Umbilical cord (tissue), 1 donor: ENCODE measurements at regions not wholly inside any gene's neighbourhood (a gene's known extent, or its start where the extent isn't known, plus 50 kb on each side); places are given as distances from the start of the nearest gene placed in this dataset.
"Not testable (repeated sequence)": the region's sequence is repeated elsewhere in the genome, so short reads cannot be mapped to it uniquely, and the experiment has no call there.

Experiments
- DNase-seq: peaks from one replicate; pipeline ENCODE4 v3.0.0-alpha.2; 2015; ENCODE audit warnings: low spot score

- not testable (repeated sequence) for DNase-seq
Measured at GRCh38 chr9:63450836-63451235, 1834.2 kb downstream of the FOXD4L5 start.

GRCh38 chr9:63425123-63425522, 1859.9 kb downstream of the FOXD4L5 start:
- DNase-seq: not testable (repeated sequence)

DNA sequence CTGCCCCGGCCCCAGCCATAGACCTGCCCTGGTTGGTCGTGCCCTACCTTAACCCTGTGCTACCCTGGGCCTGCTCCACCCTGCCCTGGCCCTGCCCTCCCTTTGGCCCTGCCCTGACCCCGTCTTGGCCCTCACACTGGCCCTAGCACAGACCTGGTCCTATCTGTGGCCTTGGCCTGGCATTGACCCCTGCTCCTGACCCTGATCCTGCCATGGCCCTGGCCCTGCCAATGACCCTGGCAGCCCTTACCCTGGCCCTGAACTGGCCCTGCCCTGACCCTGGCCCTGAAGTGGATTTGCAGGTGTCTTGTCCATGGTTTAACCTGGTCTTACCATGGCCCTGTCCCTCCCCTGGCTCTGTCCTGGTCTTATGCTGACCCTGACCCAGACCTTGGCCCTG, 1894.1 kb downstream of the FOXD4L5 start:
- not testable (repeated sequence) for DNase-seq

GRCh38 chr9:63385479-63385878, 1899.5 kb downstream of the FOXD4L5 start:
- DNase-seq: not testable (repeated sequence)

DNA sequence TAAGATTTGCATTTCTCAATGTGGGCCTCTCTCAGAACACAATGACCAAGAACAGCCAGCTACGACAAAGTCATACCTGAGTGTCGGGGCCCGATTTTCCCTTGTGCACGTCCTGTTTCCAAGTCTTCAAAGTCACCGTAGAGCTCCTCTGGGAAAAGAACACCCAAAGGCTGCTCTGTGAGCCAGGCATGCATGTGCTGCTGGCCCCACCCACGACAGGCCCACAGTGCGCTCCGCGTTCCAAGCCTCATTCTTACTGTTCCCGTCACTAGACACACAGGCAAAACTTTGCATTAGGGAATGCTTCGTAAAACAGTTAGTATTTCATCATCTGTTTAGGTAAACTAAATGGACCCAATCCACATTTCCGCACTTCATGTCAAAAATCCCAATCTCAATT, 1905.1 kb downstream of the FOXD4L5 start:
- not testable (repeated sequence) for DNase-seq

- not testable (repeated sequence) for DNase-seq
Measured at GRCh38 chr9:63354219-63354618, 1930.8 kb downstream of the FOXD4L5 start.

DNA sequence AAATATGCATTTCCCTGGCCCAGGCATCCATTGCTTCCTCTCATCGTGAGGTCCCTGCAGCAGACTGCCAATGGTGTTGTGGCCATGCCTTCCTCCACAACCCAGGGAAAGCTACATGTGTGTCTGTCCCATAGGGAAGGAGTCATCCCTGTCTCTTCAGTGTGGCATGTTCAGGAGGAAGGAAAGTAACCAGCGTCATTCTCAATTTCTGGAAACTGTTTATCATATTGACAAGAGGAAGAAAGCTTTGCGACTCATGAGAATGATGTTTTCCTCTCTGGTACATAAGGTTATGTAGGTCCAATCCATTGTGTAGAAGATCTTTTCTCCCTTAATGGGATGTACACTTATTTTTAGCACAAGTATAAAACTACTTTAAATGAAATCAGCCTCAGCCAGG, 1937.7 kb downstream of the FOXD4L5 start:
- DNase-seq: not testable (repeated sequence)

GRCh38 chr9:63346310-63347048, 1938.5 kb downstream of the FOXD4L5 start:
- peak; percentile 3 for DNase-seq

GRCh38 chr9:63344408-63344807, 1940.6 kb downstream of the FOXD4L5 start:
- DNase-seq: not testable (repeated sequence)

- DNase-seq: not testable (repeated sequence)
Measured at GRCh38 chr9:63342528-63342927, 1942.5 kb downstream of the FOXD4L5 start.

- DNase-seq: peak; percentile 0
Measured at GRCh38 chr9:63337899-63338604, 1947.0 kb downstream of the FOXD4L5 start.

- DNase-seq: not testable (repeated sequence)
Measured at GRCh38 chr9:63335286-63335685, 1949.7 kb downstream of the FOXD4L5 start.

GRCh38 chr9:63334187-63334586, 1950.8 kb downstream of the FOXD4L5 start:
- DNase-seq: not testable (repeated sequence)

GRCh38 chr9:63333083-63333482, 1951.9 kb downstream of the FOXD4L5 start:
- DNase-seq: not testable (repeated sequence)

GRCh38 chr9:63328313-63328712, 1956.7 kb downstream of the FOXD4L5 start:
- not testable (repeated sequence) for DNase-seq

DNA sequence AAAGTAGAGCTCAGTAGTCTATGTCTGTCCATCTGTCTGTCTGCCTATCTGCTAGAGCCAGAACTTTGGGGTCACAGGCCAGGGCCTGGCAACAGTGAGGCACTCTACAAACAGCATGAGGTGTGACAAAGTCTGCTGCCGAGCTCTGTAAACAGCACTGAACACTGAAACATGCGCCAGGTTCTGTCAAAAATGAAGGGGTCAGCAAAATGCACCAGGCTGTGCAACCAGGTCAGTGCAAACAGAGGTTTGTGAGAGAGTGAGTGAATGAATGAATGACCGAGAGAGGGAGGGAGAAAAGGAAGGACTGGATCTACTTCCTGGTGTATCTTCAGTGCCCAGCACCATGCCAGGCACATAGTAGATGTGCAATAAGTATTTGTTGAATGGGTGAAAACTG, 1957.8 kb downstream of the FOXD4L5 start:
- DNase-seq: not testable (repeated sequence)

GRCh38 chr9:63326665-63327064, 1958.3 kb downstream of the FOXD4L5 start:
- not testable (repeated sequence) for DNase-seq

DNA sequence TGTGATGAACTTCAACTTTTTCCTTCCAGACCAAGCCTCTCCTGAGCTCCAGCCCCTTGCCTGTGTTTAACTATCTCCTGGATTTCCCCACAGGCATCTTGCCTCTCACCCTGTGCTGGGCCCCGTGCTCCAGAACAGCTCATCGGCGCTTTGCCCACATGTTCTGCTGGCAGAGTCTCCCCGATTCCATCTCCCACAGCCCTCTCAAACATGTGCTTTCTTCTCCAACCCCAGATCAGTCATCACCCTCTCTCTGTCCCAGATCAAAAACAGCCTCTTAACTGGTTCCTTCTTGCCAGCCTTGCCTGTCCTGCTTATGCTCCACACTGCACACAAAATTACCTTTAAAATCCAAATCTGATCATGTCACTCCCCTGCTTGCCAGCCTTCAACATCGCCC, 1959.3 kb downstream of the FOXD4L5 start:
- DNase-seq: not testable (repeated sequence)

GRCh38 chr9:63318093-63318492, 1966.9 kb downstream of the FOXD4L5 start:
- DNase-seq: not testable (repeated sequence)

DNA sequence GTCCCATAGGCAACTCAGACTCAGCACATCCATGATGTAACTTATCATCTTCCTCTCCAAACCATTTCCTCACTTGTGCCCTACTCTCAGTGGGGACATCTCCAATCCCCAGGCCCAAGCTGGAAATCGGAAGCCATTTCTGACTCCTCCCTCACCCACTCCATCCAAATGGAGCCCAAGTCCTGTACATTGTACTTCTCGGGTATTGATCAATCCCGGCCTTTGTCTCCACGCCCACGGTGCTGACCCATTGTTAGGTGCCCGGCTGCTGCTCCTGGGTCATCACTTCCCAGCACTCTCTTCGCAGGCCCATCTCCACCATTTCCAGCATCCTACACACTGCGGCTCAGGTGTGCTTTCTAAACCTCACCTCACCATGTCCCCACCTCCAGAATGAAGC, 1969.6 kb downstream of the FOXD4L5 start:
- not testable (repeated sequence) for DNase-seq

DNA sequence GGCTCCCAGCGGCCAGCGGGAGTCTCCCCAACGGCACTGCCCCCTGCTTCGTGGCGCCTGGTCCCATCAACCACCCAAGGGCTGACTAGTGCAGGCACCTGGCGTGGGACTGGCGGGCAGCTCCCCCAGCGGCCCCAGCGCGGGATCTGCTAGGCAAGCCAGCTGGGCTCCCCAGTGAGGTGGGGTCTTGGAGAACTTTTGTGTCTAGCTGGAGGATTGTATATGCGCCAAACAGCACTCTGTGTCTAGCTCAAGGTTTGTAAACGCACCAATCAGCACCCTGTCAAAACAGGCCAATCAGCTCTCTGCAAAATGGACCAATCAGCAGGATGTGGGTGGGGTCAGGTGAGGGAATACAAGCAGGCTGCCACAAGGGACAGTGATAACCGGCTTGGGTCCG, 1988.2 kb downstream of the FOXD4L5 start:
- DNase-seq: not testable (repeated sequence)

GRCh38 chr9:63296366-63296765, 1988.6 kb downstream of the FOXD4L5 start:
- DNase-seq: not testable (repeated sequence)

DNA sequence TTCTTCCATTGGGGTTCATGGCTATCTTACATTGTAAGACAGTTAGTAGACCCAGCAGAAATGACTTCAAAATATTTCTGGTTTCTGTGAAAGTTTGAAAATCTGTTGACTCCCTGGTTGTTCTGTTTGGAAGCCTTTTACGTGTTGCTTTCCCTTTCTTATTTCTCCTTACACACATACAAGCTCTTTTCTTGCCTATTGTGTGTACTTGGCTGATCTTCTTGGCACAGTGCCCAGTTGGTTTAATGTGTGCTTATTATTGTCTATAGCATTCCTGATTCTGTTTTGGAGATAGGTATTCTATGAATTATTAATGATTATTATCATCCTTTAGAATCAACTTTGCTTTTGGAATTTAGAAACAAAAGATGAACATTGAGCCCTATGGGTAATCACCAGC, 1995.0 kb downstream of the FOXD4L5 start:
- peak; percentile 0 for DNase-seq
